H9 (cell line): ENCODE measurements at regions not wholly inside any gene's neighbourhood (a gene's known extent, or its start where the extent isn't known, plus 50 kb on each side); places are given as distances from the start of the nearest gene placed in this dataset.

Source experiments
- DNase-seq: peaks from one replicate; pipeline ENCODE4 v3.0.0-alpha.2; 2017
- H2AFZ ChIP-seq: one replicate; pipeline ENCODE4 v1.6.1; 2013; ENCODE audit warnings: mild to moderate bottlenecking, low read length, control low read depth, moderate library complexity
- H2AK5ac ChIP-seq: 2 replicates; pipeline ENCODE4 v1.6.1; 2013; ENCODE audit warnings: low read length, control low read depth, mixed read lengths; ENCODE audit not compliant: insufficient read length
- H2BK120ac ChIP-seq: one replicate; pipeline ENCODE4 v1.6.1; 2013; ENCODE audit warnings: low read depth, mild to moderate bottlenecking, low read length, control low read depth, inconsistent platforms; ENCODE audit not compliant: poor library complexity, severe bottlenecking
- H2BK12ac ChIP-seq: 2 replicates; pipeline ENCODE4 v1.6.1; 2013; ENCODE audit warnings: low read length, control low read depth, mixed read lengths, low read depth; ENCODE audit not compliant: insufficient read length
- H2BK15ac ChIP-seq: 2 replicates; pipeline ENCODE4 v1.6.1; 2013; ENCODE audit warnings: low read depth, low read length, control low read depth
- H2BK20ac ChIP-seq: one replicate; pipeline ENCODE4 v1.6.1; 2013; ENCODE audit warnings: low read depth, mild to moderate bottlenecking, low read length, control low read depth, inconsistent platforms; ENCODE audit not compliant: poor library complexity, severe bottlenecking
- H2BK5ac ChIP-seq: 2 replicates; pipeline ENCODE4 v1.6.1; 2013; ENCODE audit warnings: low read length, control low read depth, mixed read lengths; ENCODE audit not compliant: insufficient read length
- H3K14ac ChIP-seq: 2 replicates; pipeline ENCODE4 v1.6.1; 2013; ENCODE audit warnings: low read length, control low read depth; ENCODE audit not compliant: insufficient read depth
- H3K18ac ChIP-seq: 2 replicates; pipeline ENCODE4 v1.6.1; 2013; ENCODE audit warnings: low read depth, mild to moderate bottlenecking, mixed read lengths, low read length, control low read depth; ENCODE audit not compliant: insufficient read length
- H3K23ac ChIP-seq: 2 replicates; pipeline ENCODE4 v1.6.1; 2013; ENCODE audit warnings: low read length, control low read depth, mixed read lengths, low read depth; ENCODE audit not compliant: insufficient read length
- H3K23me2 ChIP-seq: 2 replicates; pipeline ENCODE4 v1.6.1; 2013; ENCODE audit warnings: low read depth, mild to moderate bottlenecking, mixed read lengths, low read length, control low read depth; ENCODE audit not compliant: insufficient read length, poor library complexity, severe bottlenecking
- H3K27ac ChIP-seq: 2 replicates; pipeline ENCODE4 v1.5.1; 2013; ENCODE audit warnings: low read length, control low read depth, mixed read lengths, low read depth; ENCODE audit not compliant: insufficient read length
- H3K27me3 ChIP-seq: 2 replicates; pipeline ENCODE4 v1.6.1; 2013; ENCODE audit warnings: low read length, control low read depth, inconsistent platforms; ENCODE audit not compliant: insufficient read depth
- H3K4ac ChIP-seq: 2 replicates; pipeline ENCODE4 v1.6.1; 2013; ENCODE audit warnings: low read depth, mild to moderate bottlenecking, control low read depth, inconsistent platforms, low read length, moderate library complexity
- H3K4me1 ChIP-seq: 2 replicates; pipeline ENCODE4 v1.6.1; 2013; ENCODE audit warnings: low read length, control low read depth, inconsistent platforms; ENCODE audit not compliant: insufficient read depth
- H3K4me2 ChIP-seq: 2 replicates; pipeline ENCODE4 v1.6.1; 2013; ENCODE audit warnings: low read length, control low read depth, mixed read lengths; ENCODE audit not compliant: insufficient read length, insufficient read depth
- H3K56ac ChIP-seq: 2 replicates; pipeline ENCODE4 v1.6.1; 2013; ENCODE audit warnings: low read depth, mild to moderate bottlenecking, mixed read lengths, low read length, control low read depth; ENCODE audit not compliant: insufficient read length
- H3K79me1 ChIP-seq: 2 replicates; pipeline ENCODE4 v1.6.1; 2013; ENCODE audit warnings: low read depth, mild to moderate bottlenecking, moderate library complexity, low read length, control low read depth, inconsistent platforms; ENCODE audit not compliant: insufficient read depth, poor library complexity, severe bottlenecking
- H3K79me2 ChIP-seq: 2 replicates; pipeline ENCODE4 v1.6.1; 2013; ENCODE audit warnings: low read length, control low read depth, inconsistent platforms; ENCODE audit not compliant: insufficient read depth
- H3K9ac ChIP-seq: 2 replicates; pipeline ENCODE4 v1.6.1; 2013; ENCODE audit warnings: low read length, control low read depth, mixed read lengths; ENCODE audit not compliant: insufficient read length; ENCODE audit errors: extremely low read depth
- H3K9me3 ChIP-seq: one replicate; pipeline ENCODE4 v1.6.1; 2013; ENCODE audit warnings: low read depth, low read length, inconsistent platforms; ENCODE audit not compliant: control insufficient read depth
- H3T11ph ChIP-seq: one replicate; pipeline ENCODE4 v1.6.1; 2013; ENCODE audit warnings: mild to moderate bottlenecking, low read length, control low read depth, inconsistent platforms
- H4K20me1 ChIP-seq: one replicate; pipeline ENCODE4 v1.6.1; 2013; ENCODE audit not compliant: control insufficient read depth, insufficient read length, insufficient read depth
- H4K5ac ChIP-seq: 2 replicates; pipeline ENCODE4 v1.6.1; 2013; ENCODE audit warnings: low read depth, mild to moderate bottlenecking, mixed read lengths, low read length, control low read depth; ENCODE audit not compliant: insufficient read length
- H4K8ac ChIP-seq: replicated peaks from 2 replicates; pipeline ENCODE4 v1.6.1; 2013; ENCODE audit warnings: low read length, control low read depth, mixed read lengths, low read depth; ENCODE audit not compliant: insufficient read length
- H4K91ac ChIP-seq: 2 replicates; pipeline ENCODE4 v1.6.1; 2013; ENCODE audit warnings: low read depth, mild to moderate bottlenecking, moderate library complexity, mixed read lengths, low read length, control low read depth; ENCODE audit not compliant: insufficient read length
- H3K27ac Mint-ChIP-seq, 3 experiments: 2 replicates in 2 of 3; 3 replicates in 1 of 3; pipeline ENCODE4 v1.8.0; 2020 to 2021; ENCODE audit warnings: mixed read lengths in 3 of 3, mild to moderate bottlenecking in 1 of 3, moderate library complexity in 1 of 3
- H3K27me3 Mint-ChIP-seq: 2 replicates; pipeline ENCODE4 v1.8.0; 2021; ENCODE audit warnings: low read depth, mild to moderate bottlenecking, moderate library complexity, mixed read lengths
- H3K36me3 Mint-ChIP-seq, 3 experiments: 2 replicates in 2 of 3; 3 replicates in 1 of 3; pipeline ENCODE4 v1.8.0; 2020 to 2021; ENCODE audit warnings: low read depth in 3 of 3, mixed read lengths in 3 of 3; ENCODE audit not compliant: insufficient read depth in 1 of 3
- H3K4me1 Mint-ChIP-seq, 2 experiments: 2 replicates each; pipeline ENCODE4 v1.8.0; 2020; ENCODE audit warnings: mixed read lengths in 2 of 2
- H3K4me3 Mint-ChIP-seq, 2 experiments: 2 replicates in 1 of 2; 3 replicates in 1 of 2; pipeline ENCODE4 v1.8.0; 2020 to 2021; ENCODE audit warnings: mild to moderate bottlenecking in 2 of 2, mixed read lengths in 2 of 2, moderate library complexity in 1 of 2
- H3K9me3 Mint-ChIP-seq, 2 experiments: 2 replicates in 1 of 2; 3 replicates in 1 of 2; pipeline ENCODE4 v1.8.0; 2020; ENCODE audit warnings: mild to moderate bottlenecking in 2 of 2, mixed read lengths in 2 of 2, moderate library complexity in 1 of 2
- CTCF ChIP-seq: fragments of 200-600 bp; sonication (generic); conservative IDR thresholded peaks from 3 replicates; pipeline ENCODE4 v1.8.0; 2021; ENCODE audit warnings: antibody characterized with exemption, mild to moderate bottlenecking
- WGBS: extraction: QIAGEN DNeasy Blood & Tissue Kit; methylation state at CpG from one replicate; pipeline ENCODE4 v1.1.7; 2013; ENCODE audit warnings: missing lambda C conversion rate, low lambda C conversion rate, mixed read lengths; ENCODE audit not compliant: insufficient read length; ENCODE audit errors: extremely low coverage; 5-methylcytosine and 5-hydroxymethylcytosine counted together

GRCh38 chr17:13996276-13996675 is 73.0 kb upstream of the COX10 start:
- no peak overlapping the region for H3T11ph ChIP-seq
- no peaks in the 10 kb centered on the region for H3K79me2 ChIP-seq
- no peak for DNase-seq
- H3K9me3 Mint-ChIP-seq: peaks cover 0 to 2% of the 10 kb centered on the region in 2 experiments; a peak in 2 of 5 replicates
- H3K4me1 ChIP-seq: peaks cover 6% of the 10 kb centered on the region
- no peak overlapping the region for H3K27ac Mint-ChIP-seq
- no peak overlapping the region for H3K9ac ChIP-seq
- TF ChIP-seq CTCF: no peak
- H2AFZ ChIP-seq: no peak overlapping the region
- no peaks in the 10 kb centered on the region for H3K79me1 ChIP-seq
- no peak overlapping the region for H2BK15ac ChIP-seq
- no peak overlapping the region for H3K27ac ChIP-seq
- WGBS: no CpG with 5 or more reads among the region's 7 CpGs
- no peak overlapping the region for H4K5ac ChIP-seq
- H3K36me3 Mint-ChIP-seq: peaks cover 3 to 10% (median 6%) of the 10 kb centered on the region in 3 experiments; a peak in 6 of 7 replicates
- no peak overlapping the region for H2BK20ac ChIP-seq
- H2BK5ac ChIP-seq: no peak overlapping the region
- no peak overlapping the region for H4K8ac ChIP-seq
- no peak overlapping the region for H3K14ac ChIP-seq
- H2BK12ac ChIP-seq: no peak overlapping the region
- H3K4ac ChIP-seq: no peak overlapping the region
- no peak overlapping the region for H3K18ac ChIP-seq
- H3K23me2 ChIP-seq: no peaks in the 10 kb centered on the region
- no peak overlapping the region for H4K91ac ChIP-seq
- H2AK5ac ChIP-seq: no peak overlapping the region
- H4K20me1 ChIP-seq: no peaks in the 10 kb centered on the region
- no peak overlapping the region for H2BK120ac ChIP-seq
- H3K27me3 Mint-ChIP-seq: no peaks in the 10 kb centered on the region
- H3K56ac ChIP-seq: no peak overlapping the region
- no peak overlapping the region for H3K4me3 Mint-ChIP-seq
- H3K4me2 ChIP-seq: no peak overlapping the region
- peaks cover 4 to 6% of the 10 kb centered on the region in 2 experiments; a peak in 3 of 4 replicates for H3K4me1 Mint-ChIP-seq
- H3K27me3 ChIP-seq: no peaks in the 10 kb centered on the region
- no peak overlapping the region for H3K23ac ChIP-seq
- no peaks in the 10 kb centered on the region for H3K9me3 ChIP-seq
